Upper lobe of right lung (tissue), 1 donor: ENCODE measurements at regions not wholly inside any gene's neighbourhood (a gene's known extent, or its start where the extent isn't known, plus 50 kb on each side); places are given as distances from the start of the nearest gene placed in this dataset.
"Not testable (repeated sequence)": the region's sequence is repeated elsewhere in the genome, so short reads cannot be mapped to it uniquely, and the experiment has no call there.

Source experiments
- ATAC-seq: fragments of 200-7000 bp; cut with Tn5 transposase; one replicate; pipeline ENCODE4 v1.9.1; 2020; ENCODE audit warnings: mild to moderate bottlenecking, moderate library complexity
- DNase-seq: peaks from one replicate; pipeline ENCODE4 v3.0.0-alpha.2; 2020
- H3K27ac ChIP-seq: fragments of 200-600 bp; one replicate; pipeline ENCODE4 v1.8.0; 2022
- H3K27me3 ChIP-seq: fragments of 200-600 bp; one replicate; pipeline ENCODE4 v1.8.0; 2022; ENCODE audit warnings: mild to moderate bottlenecking
- H3K36me3 ChIP-seq: fragments of 200-600 bp; one replicate; pipeline ENCODE4 v1.8.0; 2022
- H3K4me1 ChIP-seq: fragments of 200-600 bp; one replicate; pipeline ENCODE4 v1.8.0; 2022
- H3K4me3 ChIP-seq: fragments of 200-600 bp; one replicate; pipeline ENCODE4 v1.8.0; 2022; ENCODE audit warnings: mild to moderate bottlenecking
- H3K9me3 ChIP-seq: fragments of 200-600 bp; one replicate; pipeline ENCODE4 v1.8.0; 2022
- CTCF ChIP-seq: fragments of 200-600 bp; IDR thresholded peaks from one replicate; pipeline ENCODE4 v1.8.0; 2022; ENCODE audit warnings: antibody characterized with exemption
- intact Hi-C: fragments of 100-400 bp; cut with DNase I; formaldehyde crosslinking; loops from one replicate; pipeline ENCODE4 v1.11.0; 2022
- donor health status: DM: no; HTN: yes; CAD: no; lungs with severe emphysema.

GRCh38 chr20:29300579-29301551 is 1956.6 kb upstream of the DEFB115 start:
- H3K4me3 ChIP-seq: no peak overlapping the region
- ATAC-seq (peak; percentile 9), DNase-seq (peak; percentile 63)
- no peak for TF ChIP-seq CTCF
- intact Hi-C loops: no loop called here
- no peaks in the 10 kb centered on the region for H3K9me3 ChIP-seq
- H3K36me3 ChIP-seq: no peaks in the 10 kb centered on the region
- H3K4me1 ChIP-seq: no peaks in the 10 kb centered on the region
- H3K27me3 ChIP-seq: no peaks in the 10 kb centered on the region
- no peak overlapping the region for H3K27ac ChIP-seq

- TF ChIP-seq CTCF: no peak
- intact Hi-C loops: no loop called here
- H3K4me3 ChIP-seq: no peak overlapping the region
- H3K36me3 ChIP-seq: no peaks in the 10 kb centered on the region
- no peaks in the 10 kb centered on the region for H3K4me1 ChIP-seq
- no peaks in the 10 kb centered on the region for H3K27me3 ChIP-seq
- DNase-seq (peak; percentile 62), ATAC-seq (peak; percentile 4)
- no peak overlapping the region for H3K27ac ChIP-seq
- no peaks in the 10 kb centered on the region for H3K9me3 ChIP-seq
Measured at GRCh38 chr20:29301624-29302259, 1955.7 kb upstream of the DEFB115 start.

- Histone ChIP-seq H3K4me3 (no peak overlapping the region), H3K4me1 (no peaks in the 10 kb centered on the region), H3K36me3 (no peaks in the 10 kb centered on the region), H3K9me3 (no peaks in the 10 kb centered on the region), H3K27ac (no peak overlapping the region), H3K27me3 (no peaks in the 10 kb centered on the region)
- ATAC-seq (no peak), DNase-seq (no peak)
- no peak for TF ChIP-seq CTCF
- intact Hi-C loops: no loop called here
Measured at GRCh38 chr20:29302979-29303644, 1954.4 kb upstream of the DEFB115 start.

GRCh38 chr20:29306390-29307072 is 1950.9 kb upstream of the DEFB115 start:
- Histone ChIP-seq H3K9me3 (no peaks in the 10 kb centered on the region), H3K36me3 (no peaks in the 10 kb centered on the region), H3K4me1 (no peaks in the 10 kb centered on the region), H3K4me3 (no peak overlapping the region), H3K27ac (no peak overlapping the region), H3K27me3 (no peaks in the 10 kb centered on the region)
- no peak for ATAC-seq
- no peak for DNase-seq
- no peak for TF ChIP-seq CTCF
- intact Hi-C loops: no loop called here

GRCh38 chr20:29307484-29307883 is 1950.0 kb upstream of the DEFB115 start:
- H3K27me3 ChIP-seq, intact Hi-C loops, H3K9me3 ChIP-seq, H3K27ac ChIP-seq, DNase-seq, H3K4me1 ChIP-seq, H3K36me3 ChIP-seq, H3K4me3 ChIP-seq, ATAC-seq: not testable (repeated sequence)

GRCh38 chr20:29308956-29309355 is 1948.5 kb upstream of the DEFB115 start:
- H3K4me3 ChIP-seq, H3K4me1 ChIP-seq, intact Hi-C loops, H3K9me3 ChIP-seq, H3K27me3 ChIP-seq, DNase-seq, ATAC-seq, H3K27ac ChIP-seq, H3K36me3 ChIP-seq: not testable (repeated sequence)

GRCh38 chr20:29309481-29309880 is 1948.0 kb upstream of the DEFB115 start:
- H3K27me3 ChIP-seq, DNase-seq, H3K27ac ChIP-seq, H3K4me3 ChIP-seq, H3K4me1 ChIP-seq, H3K36me3 ChIP-seq, H3K9me3 ChIP-seq, intact Hi-C loops, ATAC-seq: not testable (repeated sequence)

- intact Hi-C loops, H3K27me3 ChIP-seq, H3K36me3 ChIP-seq, H3K4me1 ChIP-seq, H3K9me3 ChIP-seq, H3K27ac ChIP-seq, ATAC-seq, H3K4me3 ChIP-seq, DNase-seq: not testable (repeated sequence)
Measured at GRCh38 chr20:29311046-29311445, 1946.4 kb upstream of the DEFB115 start.

GRCh38 chr20:29312679-29313078 is 1944.8 kb upstream of the DEFB115 start:
- H3K27ac ChIP-seq, H3K36me3 ChIP-seq, H3K4me1 ChIP-seq, H3K4me3 ChIP-seq, H3K27me3 ChIP-seq, H3K9me3 ChIP-seq, intact Hi-C loops, DNase-seq, ATAC-seq: not testable (repeated sequence)
